ENCODE measurements at regions not wholly inside any gene's neighbourhood (a gene's known extent, or its start where the extent isn't known, plus 50 kb on each side); places are given as distances from the start of the nearest gene placed in this dataset.

DNA sequence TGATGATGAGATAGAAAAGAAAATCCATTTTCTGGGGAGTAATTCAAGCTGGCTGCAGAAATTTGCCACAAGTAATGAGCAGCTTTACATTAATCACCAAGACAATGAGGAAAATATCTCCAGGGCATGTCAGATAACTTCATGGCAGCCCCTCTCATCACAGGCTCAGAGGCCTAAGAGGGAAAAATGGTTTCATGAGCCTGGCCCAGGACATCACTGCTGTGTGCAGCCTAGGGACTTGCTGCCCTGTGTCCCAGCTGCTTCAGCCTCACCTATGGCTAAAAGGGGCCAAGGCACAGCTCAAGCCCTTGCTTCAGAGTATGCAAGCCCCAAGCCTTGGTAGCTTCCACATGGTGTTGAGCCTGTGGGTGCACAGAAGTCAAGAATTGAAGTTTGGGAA is 161.7 kb downstream of the OPA1 start:
- DNase-seq (ENCODE audit: low spot score) = no peak

DNA sequence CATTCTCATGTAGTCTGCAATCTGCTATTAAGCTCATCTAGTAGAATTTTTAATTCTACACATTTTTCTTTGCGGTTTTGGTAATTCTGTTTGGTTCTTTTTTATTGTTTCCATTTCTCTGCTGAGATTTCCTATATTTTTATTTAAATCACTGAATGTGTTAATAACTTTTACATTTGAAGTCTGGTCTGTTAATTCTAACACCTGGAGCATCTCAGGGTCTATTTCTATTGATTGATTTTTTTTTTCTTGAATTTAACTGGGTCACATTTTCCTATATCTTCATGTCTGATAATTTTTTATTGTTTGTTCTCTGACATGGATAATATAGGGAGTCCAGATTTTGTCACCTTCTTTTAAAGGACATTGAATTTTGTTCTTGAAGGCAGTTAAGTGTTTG is 163.5 kb downstream of the OPA1 start:
- no peak for DNase-seq (ENCODE audit: low spot score)
- no peak for FAIRE-seq

More for the DNA sequence above, 161.7 kb downstream of the OPA1 start:
- FAIRE-seq = no peak

DNA sequence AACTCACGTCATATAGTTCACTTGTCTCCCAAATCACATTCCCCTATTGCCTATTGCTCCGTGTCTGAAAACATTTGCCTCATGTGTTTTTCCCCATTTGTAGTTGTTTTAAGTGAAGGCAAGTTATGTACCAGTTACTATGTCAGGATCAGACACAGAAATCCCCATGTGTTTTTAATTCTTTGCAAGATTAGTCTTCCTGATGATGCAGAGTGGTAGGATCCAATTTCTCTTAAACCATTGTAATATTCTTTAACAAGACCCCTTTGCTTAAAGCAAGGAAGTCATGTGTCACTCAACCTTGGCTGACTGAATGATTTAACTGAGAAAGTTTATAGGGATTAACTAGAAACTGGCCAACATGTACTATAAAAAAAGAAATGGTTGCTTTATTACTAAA is 164.4 kb downstream of the OPA1 start:
- FAIRE-seq = no peak

DNA sequence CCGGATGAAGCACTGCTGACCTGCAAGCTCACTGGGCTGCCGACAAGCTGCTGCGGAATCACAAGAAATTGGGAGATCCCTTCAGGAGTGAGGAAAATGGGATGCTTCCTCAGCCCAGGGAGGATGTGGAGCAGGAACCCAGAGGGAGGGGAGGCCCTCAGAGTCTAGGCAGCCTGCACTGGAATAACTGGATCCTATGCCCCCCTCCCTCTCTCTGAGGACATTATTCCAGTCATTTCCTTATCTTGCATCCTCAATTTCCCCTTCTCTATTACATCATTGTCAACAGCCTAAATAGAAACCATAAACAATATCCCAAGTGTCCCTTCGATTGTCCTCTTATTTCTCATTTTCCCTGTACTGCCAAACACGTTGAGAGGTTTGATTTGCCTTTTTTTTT is 169.0 kb downstream of the OPA1 start:
- no peak for FAIRE-seq
- no peak for DNase-seq (ENCODE audit: low spot score)

More for the DNA sequence above, 164.4 kb downstream of the OPA1 start:
- DNase-seq (ENCODE audit: low spot score) = no peak

DNA sequence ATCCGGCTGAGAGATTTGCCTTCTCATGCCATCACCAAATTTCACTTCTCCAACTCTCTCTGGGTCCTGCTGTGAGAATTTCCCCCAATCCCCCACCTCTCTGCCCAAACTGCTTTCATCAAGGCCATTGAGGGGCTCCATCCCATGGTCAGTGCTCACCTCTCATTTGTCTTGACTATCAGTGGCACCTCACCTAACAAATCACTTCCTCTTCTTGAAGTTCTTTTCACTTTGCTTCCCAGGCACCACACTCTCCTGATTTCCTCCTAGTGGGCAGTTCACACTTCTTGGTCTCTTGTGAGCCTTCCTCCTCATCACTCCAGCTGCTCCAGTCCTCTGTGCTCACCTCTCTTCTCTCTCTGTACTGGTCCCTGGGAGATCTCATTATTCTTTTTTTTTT is 169.6 kb downstream of the OPA1 start:
- no peak for FAIRE-seq

DNA sequence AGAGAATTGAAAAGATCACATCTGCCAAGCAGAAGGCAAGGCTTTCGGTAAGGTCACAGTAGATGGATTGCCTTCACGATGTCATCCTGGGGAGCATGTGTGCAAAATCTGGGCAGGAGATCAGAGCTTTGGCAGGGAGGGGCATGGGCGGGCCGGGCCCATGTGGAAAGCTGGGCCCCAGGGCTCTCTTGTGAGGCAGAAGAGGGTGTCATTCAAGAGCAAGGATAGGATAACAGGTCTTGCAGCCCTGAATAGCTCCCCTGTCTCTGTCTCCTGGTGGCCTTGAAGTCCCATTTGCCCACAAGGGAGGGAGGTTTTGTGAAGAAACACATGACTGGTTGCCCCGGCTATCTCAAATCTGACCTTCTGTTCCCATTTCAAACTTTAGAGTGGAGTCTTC is 172.0 kb downstream of the OPA1 start:
- DNase-seq (ENCODE audit: low spot score) = no peak
- FAIRE-seq = no peak

More for the DNA sequence above, 169.6 kb downstream of the OPA1 start:
- DNase-seq (ENCODE audit: low spot score) = no peak

DNA sequence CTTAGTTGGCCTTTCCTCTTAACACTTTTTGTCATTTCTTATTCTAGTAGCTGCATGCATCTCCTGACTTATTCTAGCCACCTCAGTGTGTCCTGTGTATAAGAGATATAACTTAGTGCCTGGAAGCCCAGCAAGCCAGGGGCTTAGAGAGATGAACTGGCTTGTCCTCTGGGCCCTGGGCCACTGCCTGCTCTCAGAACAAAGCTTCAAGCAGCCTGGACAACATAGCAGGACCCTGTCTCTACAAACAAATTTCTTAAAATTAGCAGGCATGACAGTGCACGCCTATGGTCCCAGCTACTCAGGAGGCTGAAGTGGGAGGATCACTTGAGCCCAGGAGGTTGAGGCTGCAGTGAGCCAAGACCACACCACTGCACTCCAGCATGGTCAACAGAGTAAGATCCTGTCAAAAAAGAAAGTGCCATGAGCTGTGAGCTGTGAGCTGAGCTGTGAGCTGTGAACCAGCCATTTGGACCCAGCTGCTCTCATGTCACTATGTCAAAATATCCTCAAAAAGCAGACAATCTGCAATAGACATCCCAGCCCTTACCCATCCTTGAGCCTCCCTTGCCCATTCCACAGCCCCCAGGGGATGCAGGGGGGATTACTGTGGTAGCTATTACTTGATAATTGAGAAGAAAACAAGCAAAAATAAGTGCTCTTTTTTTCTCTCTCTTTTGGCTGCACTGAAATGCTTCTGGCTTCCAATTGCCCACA is 174.5 kb downstream of the OPA1 start:
- FAIRE-seq (no peak), DNase-seq (ENCODE audit: low spot score) (no peak)

DNA sequence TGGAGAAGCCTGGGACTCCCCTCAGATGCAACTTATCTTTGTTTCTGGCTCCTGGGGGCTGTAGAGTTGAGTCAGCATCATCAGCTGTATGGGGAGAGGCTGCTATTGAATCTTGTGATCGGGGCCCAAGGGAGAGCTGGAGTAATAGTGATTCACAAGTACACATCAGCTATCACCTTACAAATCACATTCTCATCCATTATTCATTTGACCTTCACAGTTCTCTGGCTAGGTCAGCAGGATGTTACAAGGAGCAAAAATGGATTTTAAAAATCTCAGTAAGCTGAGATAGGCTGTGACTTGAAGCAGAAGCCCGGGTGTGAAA is 175.0 kb downstream of the OPA1 start:
- DNase-seq (ENCODE audit: low spot score) (no peak), FAIRE-seq (no peak)

DNA sequence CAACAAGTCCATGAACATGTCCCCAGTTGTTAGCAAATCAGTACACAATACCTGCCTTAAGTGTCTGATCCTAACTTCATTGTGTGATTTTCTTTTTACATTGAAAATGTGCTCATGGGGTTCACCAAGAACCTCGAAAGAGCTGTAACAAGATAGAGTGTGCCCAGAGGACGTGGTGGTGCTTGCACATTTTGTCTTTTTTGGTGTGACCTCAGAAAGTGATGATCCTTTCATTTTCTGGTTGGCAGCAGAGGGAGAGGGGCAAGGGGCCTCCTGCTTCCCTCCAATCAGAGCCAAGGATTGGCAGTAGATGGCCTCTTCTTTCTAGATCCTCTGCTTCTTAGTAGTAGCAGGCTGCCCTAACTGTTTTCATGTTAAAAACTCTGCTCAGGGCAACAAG is 176.4 kb downstream of the OPA1 start:
- DNase-seq (ENCODE audit: low spot score) = no peak
- no peak for FAIRE-seq

DNA sequence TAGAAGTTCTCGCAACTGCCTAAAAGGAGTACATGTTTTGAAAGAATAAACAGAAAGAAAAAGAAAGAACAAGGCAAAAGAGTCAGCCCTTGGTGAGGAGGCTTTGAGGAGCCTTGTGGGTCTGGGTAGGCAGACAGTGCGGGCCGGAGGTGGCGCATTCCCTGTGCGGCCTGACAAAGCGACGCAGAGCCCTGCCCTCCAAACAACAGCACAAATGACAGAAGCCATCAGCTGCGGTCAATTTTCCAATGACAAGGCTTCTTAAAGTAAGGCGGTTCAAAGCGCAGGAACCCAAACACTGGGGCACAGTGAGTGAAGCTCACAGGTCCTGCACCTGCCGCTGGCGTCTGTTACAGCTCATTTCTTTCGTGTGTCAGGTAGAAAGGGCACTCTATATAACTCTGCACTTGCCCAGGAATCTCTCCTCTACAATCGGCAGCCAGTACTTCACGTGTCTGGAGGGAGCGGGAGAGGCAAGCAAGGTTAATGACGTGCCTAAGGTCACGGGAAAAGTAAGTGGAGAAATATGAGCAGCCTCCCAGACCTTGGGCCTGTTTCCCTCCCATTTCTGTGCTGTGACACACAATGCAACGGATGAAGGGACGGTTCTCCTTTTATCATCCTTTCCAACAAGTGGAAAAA is 178.1 kb downstream of the OPA1 start:
- no peak for DNase-seq (ENCODE audit: low spot score)

DNA sequence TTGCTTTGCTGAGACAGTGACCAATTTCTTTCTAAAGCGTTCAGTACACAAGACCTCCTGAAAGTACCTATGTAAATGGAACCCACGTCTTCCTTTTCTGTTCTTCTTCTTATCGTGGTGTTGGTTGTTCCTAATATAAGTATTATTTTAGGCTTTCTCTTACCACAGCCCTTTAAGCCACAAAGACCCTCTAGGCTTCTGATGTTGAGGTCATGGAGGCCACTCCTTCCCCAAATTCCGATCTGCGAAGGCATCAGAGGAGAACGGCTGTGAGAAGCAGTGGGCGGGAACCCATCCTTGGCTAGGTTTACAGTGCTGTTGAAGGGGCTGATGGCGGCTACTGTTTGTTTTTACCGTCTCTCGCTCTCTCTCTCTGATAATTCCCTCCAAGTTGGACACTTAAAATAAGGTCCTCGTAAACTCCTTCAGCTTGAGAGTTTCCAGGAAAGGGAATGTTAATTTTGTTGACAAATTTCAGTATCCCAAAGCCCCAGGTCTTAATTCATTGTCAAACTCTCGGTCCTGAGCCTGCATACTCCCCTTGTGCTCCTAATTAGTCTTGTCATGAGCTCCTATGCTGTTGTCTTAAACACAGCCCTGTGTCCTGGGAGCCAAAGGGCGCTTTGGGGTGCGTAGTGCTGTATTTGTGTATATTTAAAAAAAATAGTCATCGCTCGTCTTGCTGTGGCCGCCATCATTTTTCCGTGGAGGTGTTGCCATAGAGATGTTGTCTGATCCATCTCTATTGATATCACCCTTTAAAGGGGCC is 178.8 kb downstream of the OPA1 start:
- DNase-seq (ENCODE audit: low spot score) = no peak
- FAIRE-seq = no peak

More for the DNA sequence above, 178.1 kb downstream of the OPA1 start:
- no peak for FAIRE-seq

DNA sequence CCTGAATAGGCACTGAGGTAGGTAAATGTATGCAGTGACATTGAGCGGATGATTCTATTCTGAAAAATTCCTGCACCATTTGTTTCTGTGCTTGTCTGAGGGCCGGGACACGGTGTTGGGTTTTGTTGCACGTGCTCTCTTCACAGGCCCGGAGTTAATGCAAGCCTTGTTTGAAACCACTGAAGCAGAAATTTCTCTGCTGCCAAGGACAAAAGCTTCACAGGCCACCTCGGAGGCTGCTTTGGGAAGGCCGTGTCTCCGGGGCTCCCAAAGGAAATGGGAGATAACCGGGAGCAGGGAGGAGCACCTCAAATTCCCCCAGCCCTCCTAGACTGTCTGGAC is 179.4 kb downstream of the OPA1 start:
- no peak for FAIRE-seq
- no peak for DNase-seq (ENCODE audit: low spot score)

DNA sequence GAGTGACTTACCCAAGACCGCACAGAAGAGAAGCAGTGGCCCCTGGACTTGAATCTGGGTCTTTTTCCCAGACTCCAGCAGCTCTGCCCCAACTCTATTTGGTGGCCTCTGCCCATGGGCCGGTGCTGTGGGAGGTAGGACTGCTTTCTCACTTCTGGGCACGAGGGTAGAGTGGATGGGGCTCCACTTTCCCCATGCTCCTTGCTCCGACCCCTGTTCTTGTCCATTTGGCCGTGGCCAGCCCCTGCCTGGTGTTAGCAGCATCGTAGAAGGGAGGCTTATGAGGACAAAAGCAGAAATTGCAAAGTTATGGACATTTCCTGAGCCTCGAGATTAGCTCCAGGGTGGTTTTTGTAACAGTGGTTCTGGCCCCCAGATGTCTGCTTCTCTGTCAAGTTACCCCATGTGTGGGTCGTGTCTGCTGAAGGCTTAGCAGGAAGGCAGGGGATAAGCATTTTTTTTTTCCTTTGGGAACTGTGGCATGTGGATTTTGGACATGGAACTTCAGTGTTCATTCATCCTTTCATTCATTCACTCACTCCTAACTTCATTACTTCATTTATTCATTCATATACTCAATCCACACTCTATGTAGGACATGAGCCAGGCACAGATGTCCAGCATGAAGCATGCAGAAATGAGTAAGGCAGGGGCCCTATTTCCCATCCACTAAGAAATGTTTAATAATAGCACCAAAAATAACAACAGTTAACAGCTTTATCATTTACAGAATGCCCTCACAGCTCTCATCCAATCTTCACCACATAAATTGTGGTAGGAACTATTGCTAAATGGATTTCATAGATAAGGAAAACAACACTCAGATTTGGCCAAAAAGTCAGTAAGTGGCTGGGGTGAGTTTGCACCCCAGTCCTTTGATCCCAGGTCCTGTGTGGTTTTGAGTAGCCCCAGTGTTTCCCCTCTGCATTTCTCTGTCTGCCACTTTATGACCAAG is 180.5 kb downstream of the OPA1 start:
- DNase-seq (ENCODE audit: low spot score) (no peak), FAIRE-seq (no peak)

DNA sequence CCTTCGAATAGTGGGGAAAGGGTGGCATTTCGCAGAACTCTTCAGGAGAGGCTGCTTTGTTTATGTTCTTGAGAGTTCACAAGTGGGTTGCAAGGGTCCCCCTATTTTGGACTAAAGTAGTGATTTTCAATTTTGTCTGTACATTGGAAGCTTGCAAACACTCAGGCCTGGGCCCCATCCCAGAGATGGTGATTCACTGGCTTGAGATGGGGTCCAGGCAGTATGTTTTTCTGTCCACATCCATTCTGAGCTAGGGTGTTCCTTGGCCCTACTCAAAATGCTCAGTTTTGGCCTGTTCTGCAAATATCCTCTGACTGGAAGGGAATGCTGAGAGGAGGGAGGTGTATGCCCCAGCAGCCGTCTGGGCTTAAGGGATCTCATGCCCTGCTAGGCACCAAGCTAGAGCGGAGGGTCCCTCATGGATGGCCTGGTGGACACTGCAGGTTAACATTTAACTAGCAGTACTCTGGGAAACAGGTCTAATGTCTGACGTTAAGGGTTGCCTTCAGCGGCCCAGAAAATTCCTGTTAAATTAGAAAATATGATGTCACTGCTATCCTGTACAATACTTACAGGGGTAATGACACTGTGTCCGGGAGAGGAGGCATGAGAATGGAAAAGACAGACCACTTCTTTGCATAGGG is 181.4 kb downstream of the OPA1 start:
- FAIRE-seq = no peak
- DNase-seq (ENCODE audit: low spot score) = no peak

DNA sequence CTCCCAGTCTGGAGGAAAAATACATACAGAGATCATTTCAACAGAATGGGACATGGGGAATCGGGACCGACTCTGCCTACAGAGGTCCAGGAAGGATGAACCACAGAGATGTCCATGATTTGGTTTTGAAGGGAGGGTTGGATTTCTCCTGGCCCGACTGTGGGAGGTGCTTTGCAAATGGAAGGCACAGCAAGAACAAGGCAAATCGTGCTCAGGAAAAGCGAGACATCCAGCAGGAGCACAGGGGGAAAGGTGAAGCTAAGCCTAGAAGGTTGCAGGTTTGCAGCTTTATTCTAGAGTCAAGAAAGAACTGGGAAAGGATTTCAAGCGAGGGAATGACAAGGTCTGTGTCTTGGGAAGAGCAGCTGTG is 181.9 kb downstream of the OPA1 start:
- no peak for DNase-seq (ENCODE audit: low spot score)
- FAIRE-seq = no peak

DNA sequence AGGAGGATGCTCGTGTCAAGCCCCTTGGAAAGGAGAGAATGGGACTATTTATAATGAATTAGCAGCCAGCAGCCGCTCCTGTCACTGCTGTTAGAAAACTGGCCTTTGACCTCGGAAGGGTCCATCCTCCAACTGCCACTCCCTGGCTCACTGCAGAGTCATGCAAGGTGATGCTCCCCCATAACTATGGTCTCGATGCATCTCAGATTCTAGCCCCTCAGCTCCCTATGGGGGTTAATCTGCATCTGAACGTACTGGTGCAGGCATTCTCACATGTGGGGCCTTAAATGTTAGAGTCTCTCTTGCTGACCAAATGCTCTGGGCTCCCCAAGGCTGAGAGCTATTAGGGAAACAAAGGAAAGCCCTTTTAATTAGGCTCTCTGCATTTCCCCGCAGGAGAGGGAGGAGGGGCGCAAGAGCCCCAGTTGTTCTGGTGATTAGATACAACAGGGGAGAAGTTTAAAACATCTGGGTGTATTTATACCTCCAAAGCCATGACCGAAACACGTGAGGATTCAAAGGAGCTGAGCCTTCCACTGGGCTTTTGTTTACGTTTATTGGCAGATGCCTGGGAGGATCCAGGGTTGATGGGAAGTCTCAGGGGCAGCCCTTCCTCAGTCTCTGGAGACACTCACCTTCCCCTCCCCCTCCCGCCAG is 182.5 kb downstream of the OPA1 start:
- no peak for FAIRE-seq
- no peak for DNase-seq (ENCODE audit: low spot score)

DNA sequence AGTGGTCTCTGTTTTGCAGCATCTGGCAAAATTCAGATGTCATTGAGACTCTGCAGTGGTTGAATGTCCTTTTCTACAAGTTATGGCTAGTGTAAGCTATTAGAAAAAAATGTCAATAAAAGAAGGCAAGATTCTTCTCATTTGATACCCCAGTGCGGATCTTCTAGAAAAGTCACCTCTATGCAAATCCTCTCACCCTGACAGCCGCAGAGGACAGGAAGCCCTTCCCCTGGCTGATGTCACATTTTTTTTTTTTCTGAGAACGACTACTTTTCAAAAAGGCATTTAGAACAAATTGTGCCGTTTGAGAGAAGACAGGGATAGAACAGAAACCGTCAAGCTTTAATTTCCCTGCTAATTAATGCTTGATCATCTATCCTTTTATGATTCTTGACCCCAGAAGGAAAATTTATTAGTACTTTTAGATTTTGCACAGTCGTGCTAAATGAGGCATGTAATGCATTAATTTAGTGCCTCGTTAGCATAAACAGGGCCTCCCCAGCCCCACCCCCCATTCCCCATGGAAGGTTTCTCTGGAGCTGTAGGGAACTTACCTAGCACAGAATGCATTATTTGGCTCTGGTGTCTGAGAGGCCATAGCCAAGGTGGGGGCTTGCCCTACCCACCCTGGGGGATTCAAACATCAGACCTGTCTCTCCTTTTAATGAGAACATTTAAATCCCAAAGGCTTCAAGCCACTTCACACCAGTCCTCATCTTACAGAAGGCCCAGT is 183.8 kb downstream of the OPA1 start:
- FAIRE-seq (no peak), DNase-seq (ENCODE audit: low spot score) (no peak)

DNA sequence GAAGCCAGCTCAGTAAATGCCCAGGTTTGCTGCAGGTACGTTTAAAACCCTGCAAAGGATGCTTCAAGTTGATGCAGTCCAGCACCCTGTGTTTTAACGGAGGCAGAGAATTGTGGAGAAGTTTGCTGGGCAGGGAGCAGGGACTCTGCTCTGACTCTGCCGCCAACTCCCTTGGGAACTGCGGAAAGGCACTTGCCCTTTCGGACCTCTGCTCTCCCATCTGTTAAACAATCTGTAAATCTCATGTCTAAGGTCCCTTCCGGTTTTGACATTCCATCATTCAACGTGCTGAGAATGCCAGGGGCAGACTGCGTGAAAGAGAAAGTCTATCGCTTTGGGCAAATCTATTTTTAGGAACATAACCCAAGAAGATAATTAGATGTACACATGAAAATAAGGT is 184.5 kb downstream of the OPA1 start:
- DNase-seq (ENCODE audit: low spot score) = no peak
- no peak for FAIRE-seq

DNA sequence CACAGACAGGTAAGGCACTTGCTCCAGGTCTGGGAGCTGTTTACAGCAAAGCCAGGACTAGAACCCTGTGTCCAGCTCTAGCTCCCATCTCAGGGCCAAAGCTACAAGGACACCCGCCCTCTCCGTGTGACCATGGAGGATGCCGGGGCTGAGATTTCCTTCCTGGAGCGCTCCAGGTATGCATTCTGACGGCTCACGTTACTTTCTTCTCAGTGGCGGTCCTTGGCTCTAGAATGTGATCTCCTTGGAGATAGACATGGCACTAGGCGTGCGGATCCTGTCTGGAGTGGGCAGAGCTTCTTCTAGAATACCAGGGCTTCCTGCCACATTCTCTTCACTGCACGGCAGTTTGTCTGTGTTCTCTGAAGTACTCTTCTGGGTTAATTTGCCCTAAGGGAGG is 185.7 kb downstream of the OPA1 start:
- no peak for FAIRE-seq
- no peak for DNase-seq (ENCODE audit: low spot score)

DNA sequence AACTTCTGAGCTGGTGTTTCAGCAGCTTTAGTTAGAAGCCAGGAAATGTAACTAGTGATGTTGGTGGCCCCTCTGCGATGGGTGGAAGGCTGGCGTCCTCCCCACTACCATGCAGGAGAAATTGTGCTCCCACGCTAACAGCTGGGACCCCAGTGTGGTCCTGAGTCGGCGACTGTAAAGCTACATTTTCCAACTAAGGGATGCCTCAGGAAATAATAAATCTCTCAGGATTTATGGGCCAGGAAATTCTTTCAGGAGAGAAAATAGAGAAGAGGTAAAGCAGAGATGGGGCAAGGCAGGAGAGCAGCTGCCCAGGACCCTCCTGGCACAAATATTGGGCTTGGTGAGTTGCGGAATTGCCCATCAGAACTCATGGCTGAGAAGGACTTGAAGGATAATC is 186.9 kb downstream of the OPA1 start:
- FAIRE-seq (no peak), DNase-seq (ENCODE audit: low spot score) (no peak)
